DOHH2 (cell line): ENCODE measurements at regions not wholly inside any gene's neighbourhood (a gene's known extent, or its start where the extent isn't known, plus 50 kb on each side); places are given as distances from the start of the nearest gene placed in this dataset.

Experiments used
- H3F3A ChIP-seq: fragments of 200-600 bp; sonication (generic), shearing (Covaris generic); 2 replicates; pipeline ENCODE4 v1.6.0; 2016; ENCODE audit warnings: antibody characterized with exemption, mild to moderate bottlenecking; ENCODE audit not compliant: control insufficient read depth, insufficient read depth
- H3K27ac ChIP-seq: fragments of 200-600 bp; sonication (generic); 2 replicates; pipeline ENCODE4 v1.5.1; 2014; ENCODE audit warnings: low read depth, mild to moderate bottlenecking, low read length, moderate library complexity
- H3K27me3 ChIP-seq: fragments of 200-600 bp; sonication (generic); 2 replicates; pipeline ENCODE4 v1.6.1; 2014; ENCODE audit warnings: mild to moderate bottlenecking, low read length, mixed read lengths; ENCODE audit not compliant: control insufficient read depth
- H3K36me3 ChIP-seq: fragments of 200-600 bp; sonication (generic); 2 replicates; pipeline ENCODE4 v1.6.1; 2014; ENCODE audit warnings: mild to moderate bottlenecking, low read length, moderate library complexity, mixed read lengths; ENCODE audit not compliant: control insufficient read depth
- H3K4me1 ChIP-seq: fragments of 200-600 bp; sonication (generic); 2 replicates; pipeline ENCODE4 v1.6.1; 2014; ENCODE audit warnings: mild to moderate bottlenecking, low read length, mixed read lengths; ENCODE audit not compliant: control insufficient read depth
- H3K4me2 ChIP-seq: fragments of 200-600 bp; sonication (generic); 2 replicates; pipeline ENCODE4 v1.6.0; 2014; ENCODE audit warnings: mild to moderate bottlenecking, low read length, moderate library complexity
- H3K4me3 ChIP-seq: fragments of 200-600 bp; sonication (generic); 2 replicates; pipeline ENCODE4 v1.5.1; 2014; ENCODE audit warnings: mild to moderate bottlenecking, low read length, mixed read lengths
- H3K79me2 ChIP-seq: fragments of 200-600 bp; sonication (generic); 2 replicates; pipeline ENCODE4 v1.6.1; 2014; ENCODE audit warnings: mild to moderate bottlenecking, low read length, mixed read lengths; ENCODE audit not compliant: control insufficient read depth
- H3K9me2 ChIP-seq: fragments of 200-600 bp; sonication (generic); replicated peaks from 2 replicates; pipeline ENCODE4 v1.6.1; 2014; ENCODE audit warnings: mild to moderate bottlenecking, low read length, mixed read lengths; ENCODE audit not compliant: control insufficient read depth
- H3K9me3 ChIP-seq: fragments of 200-600 bp; sonication (generic); 2 replicates; pipeline ENCODE4 v1.6.1; 2014; ENCODE audit warnings: antibody characterized with exemption, low read length, mixed read lengths; ENCODE audit not compliant: control insufficient read depth, insufficient read depth
- H4K20me1 ChIP-seq: fragments of 200-600 bp; sonication (generic); 2 replicates; pipeline ENCODE4 v1.6.0; 2014; ENCODE audit warnings: low read depth, mild to moderate bottlenecking, antibody characterized with exemption, low read length, moderate library complexity; ENCODE audit not compliant: control insufficient read depth, insufficient read depth
- CTCF ChIP-seq: fragments of 200-600 bp; sonication (generic); IDR thresholded peaks from one replicate; pipeline ENCODE4 v1.5.1; 2014; ENCODE audit warnings: antibody characterized with exemption, mild to moderate bottlenecking, low read depth, low read length; ENCODE audit not compliant: poor library complexity, severe bottlenecking
- EZH2phosphoT487 ChIP-seq: fragments of 200-600 bp; sonication (generic); IDR thresholded peaks from 2 replicates; pipeline ENCODE4 v1.6.1; 2017; ENCODE audit warnings: borderline replicate concordance, mild to moderate bottlenecking, antibody characterized with exemption, low read length, moderate library complexity, mixed read lengths

- no peaks in the 10 kb centered on the region for H3F3A ChIP-seq
- H3K79me2 ChIP-seq = no peaks in the 10 kb centered on the region
- H3K4me3 ChIP-seq = no peak overlapping the region
- no peaks in the 10 kb centered on the region for H3K36me3 ChIP-seq
- H3K9me3 ChIP-seq = no peaks in the 10 kb centered on the region; the same call in 1 of the 2 replicates
- TF ChIP-seq EZH2phosphoT487 = no peak
- TF ChIP-seq CTCF = no peak
- H3K4me1 ChIP-seq = no peaks in the 10 kb centered on the region
- H3K27ac ChIP-seq = no peak overlapping the region
- H3K9me2 ChIP-seq = no peaks in the 10 kb centered on the region
- H3K4me2 ChIP-seq = no peak overlapping the region
- H3K27me3 ChIP-seq = no peaks in the 10 kb centered on the region
- no peaks in the 10 kb centered on the region for H4K20me1 ChIP-seq
Observed at GRCh38 chr10:131020775-131021174, 290.7 kb downstream of the TCERG1L start.

GRCh38 chr10:131021246-131021895, 290.1 kb downstream of the TCERG1L start:
- no peaks in the 10 kb centered on the region; the same call in 1 of the 2 replicates for H3K9me3 ChIP-seq
- H3K27me3 ChIP-seq = no peaks in the 10 kb centered on the region
- no peak overlapping the region for H3K4me2 ChIP-seq
- no peaks in the 10 kb centered on the region for H3K9me2 ChIP-seq
- H4K20me1 ChIP-seq = no peaks in the 10 kb centered on the region
- no peaks in the 10 kb centered on the region for H3F3A ChIP-seq
- H3K27ac ChIP-seq = no peak overlapping the region
- no peak for TF ChIP-seq CTCF
- no peak for TF ChIP-seq EZH2phosphoT487
- no peak overlapping the region for H3K4me3 ChIP-seq
- H3K36me3 ChIP-seq = no peaks in the 10 kb centered on the region
- H3K79me2 ChIP-seq = no peaks in the 10 kb centered on the region
- no peaks in the 10 kb centered on the region for H3K4me1 ChIP-seq

DNA sequence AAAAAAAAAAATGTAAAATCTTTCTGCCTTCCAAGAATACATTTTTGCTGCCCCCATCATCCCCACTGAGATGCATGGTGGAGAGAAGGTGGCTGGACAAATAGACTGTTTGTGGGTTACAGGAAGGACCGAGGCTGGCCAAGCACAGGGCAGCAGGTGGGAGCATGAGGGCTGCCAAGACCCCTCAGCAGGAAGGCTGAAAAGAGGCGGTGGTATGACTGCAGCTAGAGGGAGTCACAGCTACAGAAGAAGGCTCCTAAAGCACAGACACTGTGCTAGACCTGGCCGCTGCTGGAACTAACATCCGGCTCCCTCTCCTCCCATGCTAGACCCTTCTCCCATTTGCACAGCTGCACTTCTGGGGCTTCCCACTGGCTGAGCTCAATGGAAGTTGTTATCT, 289.6 kb downstream of the TCERG1L start:
- Histone ChIP-seq H3F3A (no peaks in the 10 kb centered on the region), H3K4me1 (no peaks in the 10 kb centered on the region), H3K79me2 (no peaks in the 10 kb centered on the region), H3K36me3 (no peaks in the 10 kb centered on the region), H3K9me2 (no peaks in the 10 kb centered on the region), H4K20me1 (no peaks in the 10 kb centered on the region), H3K27ac (no peak overlapping the region), H3K4me3 (no peak overlapping the region), H3K9me3 (no peaks in the 10 kb centered on the region; the same call in 1 of the 2 replicates), H3K4me2 (no peak overlapping the region), H3K27me3 (no peaks in the 10 kb centered on the region)
- no peak for TF ChIP-seq EZH2phosphoT487
- no peak for TF ChIP-seq CTCF
